ENCODE measurements at regions not wholly inside any gene's neighbourhood (a gene's known extent, or its start where the extent isn't known, plus 50 kb on each side); places are given as distances from the start of the nearest gene placed in this dataset.

DNA sequence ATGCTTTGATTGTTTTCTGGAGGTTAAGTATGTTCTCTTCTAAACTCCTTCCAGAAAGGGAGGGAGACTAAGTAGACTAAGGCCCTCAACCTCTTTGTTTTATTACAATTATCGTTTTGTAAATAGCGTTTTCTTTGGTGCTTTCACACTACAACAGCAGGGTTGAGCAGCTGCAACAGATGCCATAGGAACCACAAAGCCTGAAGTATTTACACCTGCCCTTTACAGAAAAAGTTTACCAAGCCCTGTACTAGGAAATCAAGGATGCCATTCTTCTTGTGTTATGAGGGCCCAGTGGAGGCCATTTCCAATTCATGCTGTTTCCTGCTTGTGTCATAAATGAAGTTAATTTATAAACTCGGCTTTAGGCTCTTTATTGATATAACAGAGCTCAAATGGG is 914.8 kb downstream of the DCDC2C start:
- TF ChIP-seq, protein P1, sequence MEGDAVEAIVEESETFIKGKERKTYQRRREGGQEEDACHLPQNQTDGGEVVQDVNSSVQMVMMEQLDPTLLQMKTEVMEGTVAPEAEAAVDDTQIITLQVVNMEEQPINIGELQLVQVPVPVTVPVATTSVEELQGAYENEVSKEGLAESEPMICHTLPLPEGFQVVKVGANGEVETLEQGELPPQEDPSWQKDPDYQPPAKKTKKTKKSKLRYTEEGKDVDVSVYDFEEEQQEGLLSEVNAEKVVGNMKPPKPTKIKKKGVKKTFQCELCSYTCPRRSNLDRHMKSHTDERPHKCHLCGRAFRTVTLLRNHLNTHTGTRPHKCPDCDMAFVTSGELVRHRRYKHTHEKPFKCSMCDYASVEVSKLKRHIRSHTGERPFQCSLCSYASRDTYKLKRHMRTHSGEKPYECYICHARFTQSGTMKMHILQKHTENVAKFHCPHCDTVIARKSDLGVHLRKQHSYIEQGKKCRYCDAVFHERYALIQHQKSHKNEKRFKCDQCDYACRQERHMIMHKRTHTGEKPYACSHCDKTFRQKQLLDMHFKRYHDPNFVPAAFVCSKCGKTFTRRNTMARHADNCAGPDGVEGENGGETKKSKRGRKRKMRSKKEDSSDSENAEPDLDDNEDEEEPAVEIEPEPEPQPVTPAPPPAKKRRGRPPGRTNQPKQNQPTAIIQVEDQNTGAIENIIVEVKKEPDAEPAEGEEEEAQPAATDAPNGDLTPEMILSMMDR (IDR thresholded peaks at IDR 0.05) = no peak
- TF ChIP-seq EZH2phosphoT487 (IDR thresholded peaks at IDR 0.05) = no peak

All from neural progenitor cell (in vitro differentiated cells).